Suprapubic skin (tissue), 4 donors: ENCODE measurements at regions not wholly inside any gene's neighbourhood (a gene's known extent, or its start where the extent isn't known, plus 50 kb on each side); places are given as distances from the start of the nearest gene placed in this dataset.

Source experiments
- DNase-seq, 2 donors: peaks; one replicate each; pipeline ENCODE4 v3.0.0-alpha.2; 2019; ENCODE audit warnings: low spot score in 2 of 2
- H3K27ac ChIP-seq: fragments of 200-600 bp; sonication (generic); one replicate; pipeline ENCODE4 v1.5.1; 2019
- H3K27me3 ChIP-seq: fragments of 200-600 bp; sonication (generic); one replicate; pipeline ENCODE4 v1.5.1; 2019
- H3K36me3 ChIP-seq: fragments of 200-600 bp; sonication (generic); one replicate; pipeline ENCODE4 v1.5.1; 2019
- H3K4me1 ChIP-seq: fragments of 200-600 bp; sonication (generic); one replicate; pipeline ENCODE4 v1.5.1; 2019
- H3K4me3 ChIP-seq: fragments of 200-600 bp; sonication (generic); one replicate; pipeline ENCODE4 v1.5.1; 2019; ENCODE audit warnings: mild to moderate bottlenecking
- H3K9me3 ChIP-seq: fragments of 200-600 bp; sonication (generic); one replicate; pipeline ENCODE4 v1.5.1; 2019
- CTCF ChIP-seq, 2 donors: fragments of 200-600 bp in 1 of 2; fragments of 450-650 bp in 1 of 2; sonication (generic) in 1 of 2; IDR thresholded peaks; one replicate each; pipeline ENCODE4 v1.5.1; 2016 to 2019; ENCODE audit warnings: antibody characterized with exemption in 2 of 2, mild to moderate bottlenecking in 1 of 2, moderate library complexity in 1 of 2
- EP300 ChIP-seq: sonication (generic); formaldehyde crosslinking; IDR thresholded peaks from one replicate; pipeline ENCODE4 v1.6.1; 2017; ENCODE audit warnings: antibody characterized with exemption
- POLR2A ChIP-seq, 2 donors: fragments of 450-650 bp; IDR thresholded peaks; one replicate each; pipeline ENCODE4 v1.6.1; 2017; ENCODE audit warnings: antibody characterized with exemption in 2 of 2, mild to moderate bottlenecking in 2 of 2, moderate library complexity in 2 of 2
- POLR2AphosphoS5 ChIP-seq, 3 donors: sonication (generic); formaldehyde crosslinking; IDR thresholded peaks; one replicate each; pipeline ENCODE4 v1.6.1; 2017; ENCODE audit warnings: antibody characterized with exemption in 3 of 3
- WGBS: methylation state at CpG from one replicate; pipeline ENCODE4 v1.1.5; 2018; 5-methylcytosine and 5-hydroxymethylcytosine counted together

GRCh38 chr11:104301776-104302175, 137.8 kb upstream of the PDGFD start:
- Histone ChIP-seq H3K4me1 (no peaks in the 10 kb centered on the region), H3K27ac (no peak overlapping the region), H3K27me3 (no peaks in the 10 kb centered on the region), H3K36me3 (no peaks in the 10 kb centered on the region), H3K9me3 (no peaks in the 10 kb centered on the region), H3K4me3 (no peak overlapping the region)
- TF ChIP-seq POLR2A (IDR thresholded peaks at IDR 0.05) = no peak
- no peak for TF ChIP-seq EP300
- TF ChIP-seq POLR2AphosphoS5 (IDR thresholded peaks at IDR 0.05) = no peak
- no peak for TF ChIP-seq CTCF (IDR thresholded peaks at IDR 0.05)
- WGBS = 66% methylated on average over 1 of the region's 1 CpG
- DNase-seq = no peak

GRCh38 chr11:104291646-104292045, 127.7 kb upstream of the PDGFD start:
- no peak for TF ChIP-seq POLR2AphosphoS5 (IDR thresholded peaks at IDR 0.05)
- TF ChIP-seq EP300 = no peak
- no peak for TF ChIP-seq CTCF (IDR thresholded peaks at IDR 0.05)
- TF ChIP-seq POLR2A (IDR thresholded peaks at IDR 0.05) = no peak
- 72% methylated on average over 2 of the region's 2 CpGs for WGBS
- H3K36me3 ChIP-seq = no peaks in the 10 kb centered on the region
- H3K9me3 ChIP-seq = no peaks in the 10 kb centered on the region
- no peak overlapping the region for H3K4me3 ChIP-seq
- no peak for DNase-seq
- no peaks in the 10 kb centered on the region for H3K4me1 ChIP-seq
- no peak overlapping the region for H3K27ac ChIP-seq
- H3K27me3 ChIP-seq = no peaks in the 10 kb centered on the region

- no peak for DNase-seq
- H3K27ac ChIP-seq = no peak overlapping the region
- 52% methylated on average over 1 of the region's 1 CpG for WGBS
- no peak for TF ChIP-seq POLR2A (IDR thresholded peaks at IDR 0.05)
- no peak for TF ChIP-seq CTCF (IDR thresholded peaks at IDR 0.05)
- TF ChIP-seq EP300 = no peak
- no peak for TF ChIP-seq POLR2AphosphoS5 (IDR thresholded peaks at IDR 0.05)
- no peak overlapping the region for H3K4me3 ChIP-seq
- no peaks in the 10 kb centered on the region for H3K27me3 ChIP-seq
- no peaks in the 10 kb centered on the region for H3K36me3 ChIP-seq
- no peaks in the 10 kb centered on the region for H3K4me1 ChIP-seq
- no peaks in the 10 kb centered on the region for H3K9me3 ChIP-seq
Measured at GRCh38 chr11:104286129-104286528, 122.2 kb upstream of the PDGFD start.

- TF ChIP-seq CTCF (IDR thresholded peaks at IDR 0.05) (no peak), POLR2A (IDR thresholded peaks at IDR 0.05) (no peak), EP300 (no peak), POLR2AphosphoS5 (IDR thresholded peaks at IDR 0.05) (no peak)
- Histone ChIP-seq H3K27ac (no peak overlapping the region), H3K4me3 (no peak overlapping the region), H3K4me1 (no peaks in the 10 kb centered on the region), H3K9me3 (no peaks in the 10 kb centered on the region), H3K27me3 (no peaks in the 10 kb centered on the region), H3K36me3 (no peaks in the 10 kb centered on the region)
- no peak for DNase-seq
Measured at GRCh38 chr11:104279587-104279986, 115.6 kb upstream of the PDGFD start.

GRCh38 chr11:104275992-104276391, 112.0 kb upstream of the PDGFD start:
- DNase-seq = no peak
- H3K4me1 ChIP-seq = no peaks in the 10 kb centered on the region

More at GRCh38 chr11:104275992-104276391, 112.0 kb upstream of the PDGFD start:
- Histone ChIP-seq H3K36me3 (no peaks in the 10 kb centered on the region), H3K4me3 (no peak overlapping the region), H3K9me3 (no peaks in the 10 kb centered on the region), H3K27ac (no peak overlapping the region), H3K27me3 (no peaks in the 10 kb centered on the region)
- no peak for TF ChIP-seq CTCF (IDR thresholded peaks at IDR 0.05)
- TF ChIP-seq POLR2AphosphoS5 (IDR thresholded peaks at IDR 0.05) = no peak
- no peak for TF ChIP-seq POLR2A (IDR thresholded peaks at IDR 0.05)
- TF ChIP-seq EP300 = no peak
- 41% methylated on average over 2 of the region's 2 CpGs for WGBS
